ENCODE measurements at regions not wholly inside any gene's neighbourhood (a gene's known extent, or its start where the extent isn't known, plus 50 kb on each side); places are given as distances from the start of the nearest gene placed in this dataset.

GRCh38 chr3:194910414-194910984, 224.8 kb downstream of the FAM43A start:
- TF ChIP-seq, protein P1, sequence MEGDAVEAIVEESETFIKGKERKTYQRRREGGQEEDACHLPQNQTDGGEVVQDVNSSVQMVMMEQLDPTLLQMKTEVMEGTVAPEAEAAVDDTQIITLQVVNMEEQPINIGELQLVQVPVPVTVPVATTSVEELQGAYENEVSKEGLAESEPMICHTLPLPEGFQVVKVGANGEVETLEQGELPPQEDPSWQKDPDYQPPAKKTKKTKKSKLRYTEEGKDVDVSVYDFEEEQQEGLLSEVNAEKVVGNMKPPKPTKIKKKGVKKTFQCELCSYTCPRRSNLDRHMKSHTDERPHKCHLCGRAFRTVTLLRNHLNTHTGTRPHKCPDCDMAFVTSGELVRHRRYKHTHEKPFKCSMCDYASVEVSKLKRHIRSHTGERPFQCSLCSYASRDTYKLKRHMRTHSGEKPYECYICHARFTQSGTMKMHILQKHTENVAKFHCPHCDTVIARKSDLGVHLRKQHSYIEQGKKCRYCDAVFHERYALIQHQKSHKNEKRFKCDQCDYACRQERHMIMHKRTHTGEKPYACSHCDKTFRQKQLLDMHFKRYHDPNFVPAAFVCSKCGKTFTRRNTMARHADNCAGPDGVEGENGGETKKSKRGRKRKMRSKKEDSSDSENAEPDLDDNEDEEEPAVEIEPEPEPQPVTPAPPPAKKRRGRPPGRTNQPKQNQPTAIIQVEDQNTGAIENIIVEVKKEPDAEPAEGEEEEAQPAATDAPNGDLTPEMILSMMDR (IDR thresholded peaks at IDR 0.05) = no peak
- TF ChIP-seq POLR2A (IDR thresholded peaks at IDR 0.05) (no peak), POLR2AphosphoS5 (IDR thresholded peaks at IDR 0.05) (no peak)
